HG02759 (cell line): ENCODE measurements at regions not wholly inside any gene's neighbourhood (a gene's known extent, or its start where the extent isn't known, plus 50 kb on each side); places are given as distances from the start of the nearest gene placed in this dataset.

Experiments
- ATAC-seq: cut with Tn5 transposase; IDR thresholded peaks from one replicate; pipeline ENCODE4 v1.9.1; 2021; ENCODE audit warnings: mild to moderate bottlenecking, moderate library complexity; ENCODE audit not compliant: unreplicated experiment

DNA sequence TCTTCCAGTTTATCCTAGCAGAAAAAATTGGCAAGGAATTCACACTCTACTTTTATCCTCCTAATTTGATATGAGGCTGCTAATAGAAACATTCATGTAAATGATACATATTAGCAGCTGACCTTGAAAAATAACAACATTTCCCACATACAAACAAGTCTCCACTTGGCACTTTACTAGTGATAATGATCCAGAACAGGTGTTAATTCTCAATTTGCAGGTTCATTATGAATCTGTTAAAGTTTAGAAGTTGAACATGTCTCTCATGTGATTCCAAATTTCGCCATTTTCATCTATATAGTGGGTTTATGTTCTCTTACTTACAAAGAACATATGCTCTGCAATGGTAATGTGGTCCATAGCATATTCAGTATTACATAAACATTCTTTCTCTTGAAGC lies 1396.8 kb upstream of the LRRTM3 start:
- ATAC-seq, result no peak

GRCh38 chr10:65531545-65531944 lies 1394.3 kb upstream of the LRRTM3 start:
- ATAC-seq, result no peak

DNA sequence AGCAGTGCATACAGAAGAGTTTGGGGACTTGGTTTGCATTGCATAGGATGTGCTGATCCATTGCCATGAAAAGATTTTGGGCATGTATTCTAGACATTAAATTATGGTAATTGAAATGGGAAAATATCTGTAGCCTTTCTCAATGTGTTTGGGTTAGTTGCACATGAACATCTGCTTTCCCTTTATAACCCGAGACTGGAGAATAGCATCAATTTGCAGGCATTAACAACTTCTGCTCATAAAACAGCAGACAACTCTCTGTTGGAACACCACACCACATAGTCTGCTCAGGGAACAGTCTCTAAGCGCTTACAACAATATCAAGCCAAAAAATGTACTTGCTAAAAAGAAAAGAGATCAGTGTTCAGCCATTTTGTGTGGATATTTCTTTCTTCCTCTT lies 1391.1 kb upstream of the LRRTM3 start:
- ATAC-seq, result no peak

DNA sequence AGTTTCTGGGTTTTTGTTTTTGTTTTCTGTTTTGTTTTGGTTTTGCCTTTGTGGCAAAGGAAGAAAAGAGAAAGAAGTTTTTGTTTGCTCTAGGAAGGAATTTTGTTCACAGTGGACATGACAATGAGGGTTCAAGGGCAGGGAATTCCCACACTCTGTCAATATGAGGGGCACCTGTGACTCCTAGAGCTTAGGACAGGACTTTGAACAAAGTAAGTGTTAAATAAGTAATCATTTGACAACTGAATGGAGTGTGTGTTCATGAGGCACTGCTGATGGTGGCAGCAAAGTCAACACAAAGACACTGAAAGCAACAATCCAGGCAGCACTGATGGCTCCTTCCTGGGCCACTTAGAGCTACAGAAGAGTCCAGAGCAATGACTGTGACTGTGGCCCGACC lies 1381.1 kb upstream of the LRRTM3 start:
- ATAC-seq, result no peak

- ATAC-seq, result no peak
Observed at GRCh38 chr10:65548001-65548400, 1377.8 kb upstream of the LRRTM3 start.

GRCh38 chr10:65550761-65551160 lies 1375.1 kb upstream of the LRRTM3 start:
- ATAC-seq, result no peak

GRCh38 chr10:65555192-65555591 lies 1370.6 kb upstream of the LRRTM3 start:
- ATAC-seq, result no peak

DNA sequence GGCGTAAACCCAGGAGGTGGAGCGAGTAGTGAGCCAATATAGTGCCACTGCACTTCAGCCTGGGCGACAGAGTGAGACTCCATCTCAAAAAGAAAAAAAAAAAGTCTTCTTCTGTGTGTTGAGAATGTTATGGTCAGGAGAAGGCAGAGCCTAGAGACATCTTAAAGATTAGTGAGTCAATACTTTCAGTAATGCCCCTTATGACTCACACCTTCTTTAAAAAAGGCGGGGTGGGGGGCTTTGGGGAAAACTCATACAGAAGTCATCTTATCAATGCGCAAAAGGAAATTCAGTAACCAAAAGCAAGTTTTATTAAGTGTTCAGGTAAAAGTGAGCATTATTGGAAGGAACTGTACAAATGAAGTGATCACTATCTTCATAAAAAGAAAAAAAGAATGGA lies 1369.8 kb upstream of the LRRTM3 start:
- no peak for ATAC-seq

GRCh38 chr10:65559369-65559768 lies 1366.5 kb upstream of the LRRTM3 start:
- no peak for ATAC-seq

DNA sequence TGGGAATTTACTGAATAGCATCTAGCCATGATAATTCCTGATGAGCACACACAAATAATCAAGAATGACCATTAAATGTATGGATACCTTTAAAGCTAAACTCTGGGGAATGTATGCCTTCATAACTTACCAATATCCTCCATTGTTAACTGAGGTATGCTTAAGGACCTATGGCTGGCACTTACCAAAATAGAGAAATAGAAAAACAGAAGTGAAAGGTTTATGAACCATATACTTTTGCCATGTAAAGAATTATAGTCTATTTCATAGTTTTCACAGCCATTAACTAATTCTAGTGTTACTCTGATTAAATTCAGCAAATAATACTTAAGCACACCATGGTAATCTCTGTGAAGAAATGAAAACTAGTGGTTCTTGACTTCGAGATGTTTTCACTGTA lies 1360.6 kb upstream of the LRRTM3 start:
- ATAC-seq, result peak; percentile 51

- ATAC-seq, result no peak
Observed at GRCh38 chr10:65566906-65567305, 1358.9 kb upstream of the LRRTM3 start.

DNA sequence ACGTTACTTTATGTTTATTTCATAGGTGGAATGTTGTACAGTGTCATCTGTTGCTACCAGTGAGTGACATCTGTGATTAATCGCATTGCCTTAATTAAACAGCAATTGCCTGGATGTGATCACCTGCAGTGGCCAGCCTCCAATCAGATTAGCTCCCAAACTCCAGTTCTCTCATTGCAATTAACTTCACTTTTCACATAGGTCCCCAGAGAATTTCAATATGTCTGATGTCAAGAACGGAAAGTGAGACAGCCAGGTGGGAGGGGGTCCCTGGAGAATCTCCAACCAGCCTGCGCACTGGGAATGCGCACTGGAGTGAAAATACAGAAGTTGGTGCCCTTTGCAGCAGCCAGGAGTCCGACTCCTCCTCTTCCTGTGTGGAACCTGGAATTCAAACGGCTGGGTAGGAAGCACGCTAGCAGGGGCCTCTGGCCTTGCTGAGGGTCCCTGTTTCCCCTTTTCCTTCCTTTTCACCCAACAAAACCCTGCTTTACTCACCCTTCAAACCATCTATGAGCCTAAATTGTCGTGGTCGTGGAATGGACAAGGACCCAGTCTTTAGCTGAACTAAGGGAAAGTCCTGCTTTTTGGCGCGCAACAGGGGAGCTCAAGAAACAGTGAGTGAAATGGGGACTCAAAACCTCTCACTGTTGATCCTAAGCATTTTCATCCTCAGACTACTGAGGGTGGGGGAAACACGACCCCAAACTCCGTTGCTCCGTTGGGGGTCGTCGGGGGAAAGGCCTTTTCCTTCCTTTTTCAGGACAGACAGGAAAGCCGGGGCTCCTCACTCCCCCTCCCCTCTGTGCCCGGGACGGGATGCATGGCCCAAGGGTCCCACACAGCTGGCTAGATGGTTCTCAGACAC lies 1355.5 kb upstream of the LRRTM3 start:
- peak; percentile 65 for ATAC-seq

- peak; percentile 51 for ATAC-seq
Observed at GRCh38 chr10:65571011-65571570, 1354.7 kb upstream of the LRRTM3 start.

DNA sequence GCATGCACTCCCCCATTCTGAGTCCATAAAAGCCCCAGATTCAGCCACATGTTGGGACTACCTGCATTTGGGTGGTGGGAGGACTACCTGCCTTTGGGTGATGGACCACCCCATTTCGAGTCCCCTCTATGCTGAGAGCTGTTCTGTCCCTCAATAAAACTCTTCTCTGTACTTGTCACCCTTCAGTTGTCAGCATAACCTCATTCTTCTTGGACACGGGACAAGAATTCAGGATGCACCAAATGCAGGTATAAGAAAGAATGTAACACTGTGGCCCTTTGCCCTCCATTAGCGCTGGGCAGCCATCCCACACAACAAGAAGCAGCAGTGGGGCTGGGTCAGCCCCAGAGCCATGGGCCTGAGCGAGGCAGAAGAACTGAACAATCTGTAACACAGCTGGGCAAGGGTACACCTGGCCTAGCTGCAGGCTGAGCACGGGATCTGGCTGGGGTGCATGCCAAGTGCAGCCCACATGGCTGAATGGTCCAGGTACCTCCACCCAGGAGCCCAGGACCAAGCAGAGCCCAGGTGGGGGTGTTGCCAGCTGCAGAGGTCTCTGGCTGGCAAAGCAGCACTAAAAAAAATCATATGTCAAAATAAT lies 1344.3 kb upstream of the LRRTM3 start:
- no peak for ATAC-seq

- ATAC-seq, result no peak
Observed at GRCh38 chr10:65602182-65602865, 1323.5 kb upstream of the LRRTM3 start.

GRCh38 chr10:65611592-65611991 lies 1314.2 kb upstream of the LRRTM3 start:
- no peak for ATAC-seq

GRCh38 chr10:65614956-65615565 lies 1310.8 kb upstream of the LRRTM3 start:
- no peak for ATAC-seq

- no peak for ATAC-seq
Observed at GRCh38 chr10:65618126-65618525, 1307.7 kb upstream of the LRRTM3 start.

- no peak for ATAC-seq
Observed at GRCh38 chr10:65620404-65621048, 1305.3 kb upstream of the LRRTM3 start.

GRCh38 chr10:65622608-65623007 lies 1303.2 kb upstream of the LRRTM3 start:
- ATAC-seq, result no peak
